Pancreas (tissue), 10 donors: ENCODE measurements at regions not wholly inside any gene's neighbourhood (a gene's known extent, or its start where the extent isn't known, plus 50 kb on each side); places are given as distances from the start of the nearest gene placed in this dataset.

Experiments
- ATAC-seq, 4 donors: fragments of 200-7000 bp; cut with Tn5 transposase; one replicate each; pipeline versions ENCODE4 v1.8.0 to v1.9.1; 2020; ENCODE audit warnings: mild to moderate bottlenecking in 4 of 4, moderate library complexity in 4 of 4
- DNase-seq, 6 donors: peaks; one replicate each; pipeline ENCODE4 v3.0.0-alpha.2; 2020
- FAIRE-seq: peaks from 2 replicates; lab custom pipeline; 2012; peaks lifted over from hg19 to GRCh38; lab: Jason Lieb, UNC
- H3K27ac ChIP-seq, 4 donors: fragments of 200-600 bp; sonication (generic); 1 replicate in 3 of 4; 2 replicates in 1 of 4; pipeline versions ENCODE4 v1.5.0 to v1.8.0; 2020
- H3K27me3 ChIP-seq, 4 donors: fragments of 200-600 bp; one replicate each; pipeline ENCODE4 v1.8.0; 2021
- H3K36me3 ChIP-seq, 3 donors: fragments of 200-600 bp; sonication (generic) in 1 of 3; one replicate each; pipeline versions ENCODE4 v1.5.0 to v1.8.0; 2020 to 2021
- H3K4me1 ChIP-seq, 3 donors: fragments of 200-600 bp; one replicate each; pipeline ENCODE4 v1.8.0; 2021
- H3K4me3 ChIP-seq, 4 donors: fragments of 200-600 bp; sonication (generic) in 2 of 4; one replicate each; pipeline versions ENCODE4 v1.5.0 to v1.8.0; 2020 to 2021
- H3K9me3 ChIP-seq, 4 donors: fragments of 200-600 bp; one replicate each; pipeline ENCODE4 v1.8.0; 2021
- WGBS, 2 donors: extraction: QIAGEN DNeasy Blood & Tissue Kit; methylation state at CpG; one replicate each; pipeline ENCODE4 v1.1.7; 2013; 5-methylcytosine and 5-hydroxymethylcytosine counted together
- intact Hi-C, 3 donors: fragments of 100-400 bp; cut with DNase I; formaldehyde crosslinking; loops; one replicate each; pipeline versions ENCODE4 v1.11.1 to v1.14.2; 2022
- TF ChIP-seq, protein P1 (sequence below), 4 donors: fragments of 200-600 bp; sonication (generic) in 3 of 4; IDR thresholded peaks; one replicate each; pipeline versions ENCODE4 v1.5.0 to v1.8.0; 2021; ENCODE audit warnings: antibody characterized with exemption in 4 of 4
- donor health status: healthy with polysubstance abuse.
- donor health status: DM: no; HTN: no; CAD: no; lungs with moderate emphysema.
- donor health status: DM: no; HTN: no; CAD: no.
- donor health status: control.
- donor health status: control.
- donor health status: Bipolar disorder and iron deficiency.
- donor health status: DM: yes; HTN: yes; CAD: no.
- donor health status: DM: no; HTN: no; CAD: no.
- donor health status: DM: no; HTN: no; CAD: no.
- donor health status: DM: yes; HTN: yes; CAD: no.

GRCh38 chr1:219993554-219994433 is 52.5 kb downstream of the EPRS1 start:
- H3K36me3 ChIP-seq: peaks cover 0 to 15% (median 10%) of the 10 kb centered on the region in 3 donors
- ATAC-seq (peak; percentile 68 to 84 (median 74)), FAIRE-seq (no peak), DNase-seq (no peak)
- H3K27me3 ChIP-seq: no peaks in the 10 kb centered on the region
- no peaks in the 10 kb centered on the region for H3K9me3 ChIP-seq
- peaks cover 22 to 33% (median 24%) of the 10 kb centered on the region in 3 donors for H3K4me1 ChIP-seq
- peak overlapping the region in 2 of 4 donors; percentile 20 to 26 for H3K4me3 ChIP-seq
- H3K27ac ChIP-seq: peak overlapping the region; percentile 30 to 57 (median 44)
- intact Hi-C loops: no loop called here
- WGBS, 2 donors: 13% methylated on average over 9 of the region's 9 CpGs
- TF ChIP-seq, protein P1, sequence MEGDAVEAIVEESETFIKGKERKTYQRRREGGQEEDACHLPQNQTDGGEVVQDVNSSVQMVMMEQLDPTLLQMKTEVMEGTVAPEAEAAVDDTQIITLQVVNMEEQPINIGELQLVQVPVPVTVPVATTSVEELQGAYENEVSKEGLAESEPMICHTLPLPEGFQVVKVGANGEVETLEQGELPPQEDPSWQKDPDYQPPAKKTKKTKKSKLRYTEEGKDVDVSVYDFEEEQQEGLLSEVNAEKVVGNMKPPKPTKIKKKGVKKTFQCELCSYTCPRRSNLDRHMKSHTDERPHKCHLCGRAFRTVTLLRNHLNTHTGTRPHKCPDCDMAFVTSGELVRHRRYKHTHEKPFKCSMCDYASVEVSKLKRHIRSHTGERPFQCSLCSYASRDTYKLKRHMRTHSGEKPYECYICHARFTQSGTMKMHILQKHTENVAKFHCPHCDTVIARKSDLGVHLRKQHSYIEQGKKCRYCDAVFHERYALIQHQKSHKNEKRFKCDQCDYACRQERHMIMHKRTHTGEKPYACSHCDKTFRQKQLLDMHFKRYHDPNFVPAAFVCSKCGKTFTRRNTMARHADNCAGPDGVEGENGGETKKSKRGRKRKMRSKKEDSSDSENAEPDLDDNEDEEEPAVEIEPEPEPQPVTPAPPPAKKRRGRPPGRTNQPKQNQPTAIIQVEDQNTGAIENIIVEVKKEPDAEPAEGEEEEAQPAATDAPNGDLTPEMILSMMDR (IDR thresholded peaks at IDR 0.05): no peak

DNA sequence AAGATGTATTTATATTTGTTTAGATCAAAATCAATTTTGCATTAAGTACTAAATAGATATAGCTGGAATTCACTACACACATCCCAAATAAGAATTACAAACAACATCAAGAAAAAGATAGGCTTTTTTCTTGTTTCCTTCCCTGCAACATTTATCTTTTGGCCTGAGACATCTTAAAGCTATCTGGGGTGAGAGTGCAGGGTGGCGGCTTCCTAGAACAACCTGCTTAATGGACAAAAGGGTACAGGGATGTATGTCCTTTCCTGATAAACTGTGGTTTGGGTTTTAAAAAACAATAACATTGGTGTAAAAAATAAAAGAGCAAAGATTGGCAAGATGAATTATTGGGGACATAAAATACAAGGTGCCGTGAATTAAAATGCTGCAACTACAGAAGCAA is 54.4 kb downstream of the EPRS1 start:
- Histone ChIP-seq H3K4me3 (no peak overlapping the region), H3K27ac (peak overlapping the region in 1 of 4 donors; percentile 46), H3K36me3 (peaks cover 0 to 9% (median 9%) of the 10 kb centered on the region in 3 donors), H3K4me1 (peaks cover 26 to 47% (median 41%) of the 10 kb centered on the region in 3 donors), H3K9me3 (no peaks in the 10 kb centered on the region), H3K27me3 (no peaks in the 10 kb centered on the region)
- 78 to 82% methylated on average over 2 of the region's 2 CpGs for WGBS, 2 donors
- intact Hi-C loops: no loop called here
- TF ChIP-seq, protein P1 (IDR thresholded peaks at IDR 0.05): no peak
- ATAC-seq (no peak), FAIRE-seq (no peak), DNase-seq (no peak)

- H3K36me3 ChIP-seq: peaks cover 0 to 5% (median 4%) of the 10 kb centered on the region in 3 donors
- 11 to 15% methylated on average over 3 of the region's 3 CpGs for WGBS, 2 donors
- H3K4me3 ChIP-seq: no peak overlapping the region
- DNase-seq (no peak), FAIRE-seq (no peak), ATAC-seq (peak in 2 of 4 donors; percentile 29 to 44)
- intact Hi-C loops: no loop called here
- no peaks in the 10 kb centered on the region for H3K9me3 ChIP-seq
- TF ChIP-seq, protein P1 (IDR thresholded peaks at IDR 0.05): no peak
- H3K27me3 ChIP-seq: no peaks in the 10 kb centered on the region
- peaks cover 27 to 50% (median 43%) of the 10 kb centered on the region in 3 donors for H3K4me1 ChIP-seq
- peak overlapping the region in 2 of 4 donors; percentile 38 to 46 for H3K27ac ChIP-seq
These were observed 54.8 kb downstream of the EPRS1 start for GRCh38 chr1:219991511-219991810.

GRCh38 chr1:219990782-219991510 is 55.4 kb downstream of the EPRS1 start:
- H3K36me3 ChIP-seq: no peaks in the 10 kb centered on the region
- FAIRE-seq: peak; percentile 96
- WGBS, 2 donors: 5 to 6% methylated on average over 2 of the region's 2 CpGs
- peak; percentile 41 to 71 (median 68) for ATAC-seq
- H3K27ac ChIP-seq: peak overlapping the region in 2 of 4 donors; percentile 38 to 46
- no peaks in the 10 kb centered on the region for H3K27me3 ChIP-seq
- no peak for DNase-seq
- H3K4me1 ChIP-seq: peaks cover 27 to 50% (median 43%) of the 10 kb centered on the region in 3 donors
- intact Hi-C loops: no loop called here
- TF ChIP-seq, protein P1 (IDR thresholded peaks at IDR 0.05): peak; percentile 36 to 59 (median 49)
- no peak overlapping the region for H3K4me3 ChIP-seq
- no peaks in the 10 kb centered on the region for H3K9me3 ChIP-seq
